ENCODE measurements at regions not wholly inside any gene's neighbourhood (a gene's known extent, or its start where the extent isn't known, plus 50 kb on each side); places are given as distances from the start of the nearest gene placed in this dataset.

GRCh38 chr7:114156178-114156577, 237.4 kb upstream of the PPP1R3A start:
- Mint-ChIP-seq H3K4me1 (ENCODE audit: unreplicated experiment) (peaks cover 15% of the 10 kb centered on the region), H3K9me3 (ENCODE audit: unreplicated experiment) (peaks cover 5% of the 10 kb centered on the region), H3K36me3 (ENCODE audit: unreplicated experiment) (peaks cover 3% of the 10 kb centered on the region), H3K27ac (ENCODE audit: unreplicated experiment) (no peak overlapping the region), H3K27me3 (ENCODE audit: unreplicated experiment) (no peaks in the 10 kb centered on the region), H3K4me3 (ENCODE audit: unreplicated experiment) (no peak overlapping the region)
- no peak for TF ChIP-seq CTCF (IDR thresholded peaks at IDR 0.05)
- DNase-seq (ENCODE audit: extremely low spot score, unreplicated experiment): no peak

DNA sequence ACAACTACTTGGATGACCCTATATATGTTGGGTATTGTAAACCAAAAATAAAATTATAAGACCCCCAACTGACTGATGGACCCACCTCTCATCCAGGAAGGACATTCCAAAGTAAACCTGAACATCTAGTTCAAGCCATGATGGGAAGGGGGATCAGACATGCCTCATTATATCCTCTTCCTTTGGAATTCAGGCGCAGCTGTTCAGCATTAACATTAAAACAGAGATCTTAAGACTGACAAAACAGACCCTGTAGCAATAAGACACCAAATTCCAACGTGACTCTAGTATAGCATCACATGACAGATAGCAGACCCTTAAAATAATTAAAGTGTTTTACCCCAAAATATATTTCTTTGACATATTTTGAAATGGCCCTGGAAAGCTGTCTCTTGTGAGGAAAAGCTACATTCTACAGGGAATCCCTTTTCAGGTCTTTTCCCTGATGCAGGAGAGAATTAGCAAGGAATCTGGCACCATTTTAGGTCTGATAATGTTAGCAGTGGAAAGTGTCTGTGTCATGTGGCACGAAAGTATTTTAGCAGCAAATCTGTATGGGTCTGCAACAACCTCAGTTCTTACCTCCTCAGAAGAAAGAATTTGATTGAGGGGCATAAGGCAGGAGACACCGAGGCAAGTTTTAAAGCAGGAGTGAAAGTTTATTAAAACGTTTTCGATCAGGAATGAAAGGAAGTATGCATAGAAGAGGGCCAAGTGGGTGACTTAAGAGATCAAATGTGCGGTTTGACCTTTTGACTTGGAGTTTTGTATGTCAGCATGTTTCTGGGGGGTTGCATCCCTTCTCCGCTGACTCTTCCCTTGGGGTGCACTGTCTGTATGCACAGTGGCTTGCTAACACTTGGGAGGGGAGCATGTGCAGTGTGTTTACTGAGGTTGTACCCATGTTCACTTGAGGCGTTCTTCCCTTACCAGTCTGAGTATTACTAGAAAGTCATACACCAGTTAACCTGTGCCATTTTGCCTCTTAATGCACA, 236.6 kb upstream of the PPP1R3A start:
- no peak for DNase-seq (ENCODE audit: extremely low spot score, unreplicated experiment)
- H3K4me3 Mint-ChIP-seq (ENCODE audit: unreplicated experiment): no peak overlapping the region
- H3K4me1 Mint-ChIP-seq (ENCODE audit: unreplicated experiment): peaks cover 23% of the 10 kb centered on the region
- H3K36me3 Mint-ChIP-seq (ENCODE audit: unreplicated experiment): peaks cover 3% of the 10 kb centered on the region
- no peak for TF ChIP-seq CTCF (IDR thresholded peaks at IDR 0.05)
- H3K9me3 Mint-ChIP-seq (ENCODE audit: unreplicated experiment): peaks cover 5% of the 10 kb centered on the region
- H3K27me3 Mint-ChIP-seq (ENCODE audit: unreplicated experiment): no peaks in the 10 kb centered on the region
- no peak overlapping the region for H3K27ac Mint-ChIP-seq (ENCODE audit: unreplicated experiment)

DNA sequence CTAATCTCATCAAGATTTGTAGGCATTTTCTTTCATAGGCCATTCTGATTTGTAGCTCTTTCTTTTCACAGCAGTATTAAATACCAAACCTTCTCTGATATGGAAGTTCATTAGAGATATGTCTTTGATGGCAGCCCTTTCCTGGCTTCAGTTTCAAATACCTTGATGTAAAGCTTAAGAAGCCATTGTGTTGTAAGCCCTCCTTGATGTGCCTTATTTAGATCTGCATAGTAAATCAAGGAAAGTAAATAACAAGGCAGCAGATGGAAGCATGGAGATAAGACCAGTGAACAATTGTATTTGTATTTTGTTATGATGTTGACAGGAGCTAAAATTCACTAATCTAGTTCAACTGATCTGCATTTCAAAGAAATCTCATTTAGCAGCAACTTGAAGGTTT, 234.9 kb upstream of the PPP1R3A start:
- TF ChIP-seq CTCF (IDR thresholded peaks at IDR 0.05): no peak
- peaks cover 2% of the 10 kb centered on the region for H3K9me3 Mint-ChIP-seq (ENCODE audit: unreplicated experiment)
- H3K27me3 Mint-ChIP-seq (ENCODE audit: unreplicated experiment): no peaks in the 10 kb centered on the region
- H3K4me3 Mint-ChIP-seq (ENCODE audit: unreplicated experiment): no peak overlapping the region
- H3K4me1 Mint-ChIP-seq (ENCODE audit: unreplicated experiment): peaks cover 26% of the 10 kb centered on the region
- H3K27ac Mint-ChIP-seq (ENCODE audit: unreplicated experiment): no peak overlapping the region
- no peak for DNase-seq (ENCODE audit: extremely low spot score, unreplicated experiment)
- H3K36me3 Mint-ChIP-seq (ENCODE audit: unreplicated experiment): peaks cover under 1% of the 10 kb centered on the region

- Mint-ChIP-seq H3K9me3 (ENCODE audit: unreplicated experiment) (no peaks in the 10 kb centered on the region), H3K4me3 (ENCODE audit: unreplicated experiment) (no peak overlapping the region), H3K36me3 (ENCODE audit: unreplicated experiment) (no peaks in the 10 kb centered on the region), H3K4me1 (ENCODE audit: unreplicated experiment) (peaks cover 26% of the 10 kb centered on the region), H3K27me3 (ENCODE audit: unreplicated experiment) (no peaks in the 10 kb centered on the region), H3K27ac (ENCODE audit: unreplicated experiment) (no peak overlapping the region)
- DNase-seq (ENCODE audit: extremely low spot score, unreplicated experiment): no peak
- no peak for TF ChIP-seq CTCF (IDR thresholded peaks at IDR 0.05)
Observed at GRCh38 chr7:114152314-114152938, 233.6 kb upstream of the PPP1R3A start.

- Mint-ChIP-seq H3K9me3 (ENCODE audit: unreplicated experiment) (no peaks in the 10 kb centered on the region), H3K27me3 (ENCODE audit: unreplicated experiment) (no peaks in the 10 kb centered on the region), H3K4me3 (ENCODE audit: unreplicated experiment) (no peak overlapping the region), H3K4me1 (ENCODE audit: unreplicated experiment) (peaks cover 26% of the 10 kb centered on the region), H3K27ac (ENCODE audit: unreplicated experiment) (no peak overlapping the region), H3K36me3 (ENCODE audit: unreplicated experiment) (no peaks in the 10 kb centered on the region)
- DNase-seq (ENCODE audit: extremely low spot score, unreplicated experiment): no peak
- TF ChIP-seq CTCF (IDR thresholded peaks at IDR 0.05): no peak
Observed at GRCh38 chr7:114151777-114152176, 233.0 kb upstream of the PPP1R3A start.

All from osteocyte (in vitro differentiated cells).